ENCODE measurements at regions not wholly inside any gene's neighbourhood (a gene's known extent, or its start where the extent isn't known, plus 50 kb on each side); places are given as distances from the start of the nearest gene placed in this dataset.

- H3K36me3 Mint-ChIP-seq (ENCODE audit: low read depth) = no peaks in the 10 kb centered on the region
- no peaks in the 10 kb centered on the region for H3K4me1 Mint-ChIP-seq
- DNase-seq = no peak
- H3K27me3 Mint-ChIP-seq (ENCODE audit: low read depth, poor library complexity) = peaks cover 14% of the 10 kb centered on the region
- no peak overlapping the region for H3K4me3 Mint-ChIP-seq
- peaks cover 31% of the 10 kb centered on the region for H3K9me3 Mint-ChIP-seq
- H3K27ac Mint-ChIP-seq = no peak overlapping the region
- TF ChIP-seq, protein P1, sequence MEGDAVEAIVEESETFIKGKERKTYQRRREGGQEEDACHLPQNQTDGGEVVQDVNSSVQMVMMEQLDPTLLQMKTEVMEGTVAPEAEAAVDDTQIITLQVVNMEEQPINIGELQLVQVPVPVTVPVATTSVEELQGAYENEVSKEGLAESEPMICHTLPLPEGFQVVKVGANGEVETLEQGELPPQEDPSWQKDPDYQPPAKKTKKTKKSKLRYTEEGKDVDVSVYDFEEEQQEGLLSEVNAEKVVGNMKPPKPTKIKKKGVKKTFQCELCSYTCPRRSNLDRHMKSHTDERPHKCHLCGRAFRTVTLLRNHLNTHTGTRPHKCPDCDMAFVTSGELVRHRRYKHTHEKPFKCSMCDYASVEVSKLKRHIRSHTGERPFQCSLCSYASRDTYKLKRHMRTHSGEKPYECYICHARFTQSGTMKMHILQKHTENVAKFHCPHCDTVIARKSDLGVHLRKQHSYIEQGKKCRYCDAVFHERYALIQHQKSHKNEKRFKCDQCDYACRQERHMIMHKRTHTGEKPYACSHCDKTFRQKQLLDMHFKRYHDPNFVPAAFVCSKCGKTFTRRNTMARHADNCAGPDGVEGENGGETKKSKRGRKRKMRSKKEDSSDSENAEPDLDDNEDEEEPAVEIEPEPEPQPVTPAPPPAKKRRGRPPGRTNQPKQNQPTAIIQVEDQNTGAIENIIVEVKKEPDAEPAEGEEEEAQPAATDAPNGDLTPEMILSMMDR (IDR thresholded peaks at IDR 0.05) = no peak
These were observed 117.0 kb downstream of the MAP3K21 start for GRCh38 chr1:233444484-233444883.

- Mint-ChIP-seq H3K9me3 (peaks cover 40% of the 10 kb centered on the region), H3K36me3 (ENCODE audit: low read depth) (no peaks in the 10 kb centered on the region), H3K4me3 (no peak overlapping the region), H3K27ac (no peak overlapping the region), H3K27me3 (ENCODE audit: low read depth, poor library complexity) (peaks cover 8% of the 10 kb centered on the region), H3K4me1 (no peaks in the 10 kb centered on the region)
- no peak for DNase-seq
- TF ChIP-seq, protein P1 (IDR thresholded peaks at IDR 0.05) = no peak
These were observed 118.2 kb downstream of the MAP3K21 start for GRCh38 chr1:233445737-233446136.

GRCh38 chr1:233446935-233447334, 119.4 kb downstream of the MAP3K21 start:
- no peaks in the 10 kb centered on the region for H3K4me1 Mint-ChIP-seq
- peaks cover 43% of the 10 kb centered on the region for H3K9me3 Mint-ChIP-seq

GRCh38 chr1:233448109-233448689, 120.7 kb downstream of the MAP3K21 start:
- Mint-ChIP-seq H3K27ac (no peak overlapping the region), H3K4me3 (no peak overlapping the region), H3K27me3 (ENCODE audit: low read depth, poor library complexity) (peaks cover 8% of the 10 kb centered on the region), H3K4me1 (no peaks in the 10 kb centered on the region), H3K36me3 (ENCODE audit: low read depth) (no peaks in the 10 kb centered on the region), H3K9me3 (peaks cover 43% of the 10 kb centered on the region)
- TF ChIP-seq, protein P1 (IDR thresholded peaks at IDR 0.05) = no peak
- DNase-seq = no peak

More at GRCh38 chr1:233446935-233447334, 119.4 kb downstream of the MAP3K21 start:
- TF ChIP-seq, protein P1 (IDR thresholded peaks at IDR 0.05) = no peak
- Mint-ChIP-seq H3K27ac (no peak overlapping the region), H3K4me3 (no peak overlapping the region), H3K27me3 (ENCODE audit: low read depth, poor library complexity) (peaks cover 8% of the 10 kb centered on the region), H3K36me3 (ENCODE audit: low read depth) (no peaks in the 10 kb centered on the region)
- no peak for DNase-seq

DNA sequence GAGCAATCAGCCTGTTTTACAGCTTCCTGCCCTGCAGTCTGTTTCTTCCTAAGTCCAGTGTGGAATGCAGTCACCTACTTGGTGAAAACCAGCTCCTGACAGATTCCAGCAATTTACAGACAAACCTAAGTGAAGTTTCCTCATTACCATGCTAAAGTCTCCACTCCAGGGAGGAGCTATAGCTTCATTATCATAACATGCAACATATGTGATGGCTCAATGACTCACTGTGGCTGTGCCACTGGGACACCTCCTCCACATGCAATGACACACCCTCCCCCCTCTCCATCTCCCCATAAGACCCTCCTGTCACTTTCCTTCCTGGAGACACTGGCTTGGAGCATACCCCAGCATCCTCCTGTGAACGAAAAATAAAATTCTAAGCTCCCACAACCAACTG, 125.2 kb downstream of the MAP3K21 start:
- H3K4me1 Mint-ChIP-seq = no peaks in the 10 kb centered on the region
- peaks cover 4% of the 10 kb centered on the region for H3K27me3 Mint-ChIP-seq (ENCODE audit: low read depth, poor library complexity)
- no peak overlapping the region for H3K4me3 Mint-ChIP-seq
- TF ChIP-seq, protein P1 (IDR thresholded peaks at IDR 0.05) = no peak
- H3K27ac Mint-ChIP-seq = no peak overlapping the region
- DNase-seq = no peak
- no peaks in the 10 kb centered on the region for H3K36me3 Mint-ChIP-seq (ENCODE audit: low read depth)
- H3K9me3 Mint-ChIP-seq = peaks cover 16% of the 10 kb centered on the region

All from nephron progenitor cell (in vitro differentiated cells).